Thoracic aorta (tissue), 2 donors: ENCODE measurements at regions not wholly inside any gene's neighbourhood (a gene's known extent, or its start where the extent isn't known, plus 50 kb on each side); places are given as distances from the start of the nearest gene placed in this dataset.
A peak's percentile ranks its signal among the peaks of the same experiment; 100 is the strongest.
"Not testable (repeated sequence)": the region's sequence is repeated elsewhere in the genome, so short reads cannot be mapped to it uniquely, and the experiment has no call there.

Source experiments
- ATAC-seq: fragments of 150-250 bp; one replicate; pipeline ENCODE4 v1.8.0; 2017; ENCODE audit warnings: low read depth; ENCODE audit not compliant: insufficient number of reproducible peaks, low FRiP score
- DNase-seq: peaks from one replicate; pipeline ENCODE4 v3.0.0-alpha.2; 2020; ENCODE audit warnings: low spot score
- H3K27ac ChIP-seq, 2 donors: fragments of 200-600 bp; sonication (generic); 1 replicate in 1 of 2; 2 replicates in 1 of 2; pipeline ENCODE4 v1.5.1; 2016; ENCODE audit warnings: mild to moderate bottlenecking in 2 of 2, moderate library complexity in 2 of 2
- H3K27me3 ChIP-seq: fragments of 200-600 bp; sonication (generic); replicated peaks from 2 replicates; pipeline ENCODE4 v1.6.0; 2016; ENCODE audit warnings: mild to moderate bottlenecking; ENCODE audit not compliant: insufficient read depth
- H3K36me3 ChIP-seq: fragments of 200-600 bp; sonication (generic); one replicate; pipeline ENCODE4 v1.5.1; 2016
- H3K4me1 ChIP-seq, 2 donors: fragments of 200-600 bp; sonication (generic); 1 replicate in 1 of 2; 2 replicates in 1 of 2; pipeline versions ENCODE4 v1.5.1 to v1.6.0; 2016; ENCODE audit warnings: low read depth in 2 of 2, mild to moderate bottlenecking in 1 of 2; ENCODE audit not compliant: control insufficient read depth in 1 of 2
- H3K4me3 ChIP-seq: fragments of 200-600 bp; sonication (generic); 2 replicates; pipeline ENCODE4 v1.5.1; 2016; ENCODE audit warnings: mild to moderate bottlenecking
- H3K9me3 ChIP-seq: fragments of 200-600 bp; sonication (generic); 2 replicates; pipeline ENCODE4 v1.5.1; 2016
- TF ChIP-seq, protein P1 (sequence below): fragments of 200-600 bp; sonication (generic); IDR thresholded peaks from one replicate; pipeline ENCODE4 v1.5.1; 2019; ENCODE audit warnings: antibody characterized with exemption

DNA sequence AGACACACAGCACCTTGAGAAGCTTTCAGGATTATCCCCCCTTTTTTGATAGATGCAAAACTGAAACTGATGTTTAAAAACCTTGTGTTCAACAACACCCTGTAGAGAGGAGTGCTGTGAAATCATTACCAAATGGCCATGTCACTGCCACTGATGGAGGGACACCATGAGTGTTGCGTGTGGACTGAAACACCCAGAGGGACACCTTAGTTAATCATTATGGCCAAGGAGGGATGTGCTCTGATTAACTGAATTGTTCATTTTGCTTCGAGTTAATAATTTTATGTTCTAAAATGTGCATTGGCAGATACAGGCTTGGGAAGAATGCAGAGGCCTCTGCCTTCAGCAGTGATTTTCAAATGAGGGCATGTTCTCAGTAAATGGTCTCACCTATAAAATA lies 226.0 kb downstream of the KLF6 start:
- DNase-seq (no peak), ATAC-seq (no peak)
- H3K4me1 ChIP-seq = no peaks in the 10 kb centered on the region
- H3K27ac ChIP-seq = no peak overlapping the region
- TF ChIP-seq, protein P1, sequence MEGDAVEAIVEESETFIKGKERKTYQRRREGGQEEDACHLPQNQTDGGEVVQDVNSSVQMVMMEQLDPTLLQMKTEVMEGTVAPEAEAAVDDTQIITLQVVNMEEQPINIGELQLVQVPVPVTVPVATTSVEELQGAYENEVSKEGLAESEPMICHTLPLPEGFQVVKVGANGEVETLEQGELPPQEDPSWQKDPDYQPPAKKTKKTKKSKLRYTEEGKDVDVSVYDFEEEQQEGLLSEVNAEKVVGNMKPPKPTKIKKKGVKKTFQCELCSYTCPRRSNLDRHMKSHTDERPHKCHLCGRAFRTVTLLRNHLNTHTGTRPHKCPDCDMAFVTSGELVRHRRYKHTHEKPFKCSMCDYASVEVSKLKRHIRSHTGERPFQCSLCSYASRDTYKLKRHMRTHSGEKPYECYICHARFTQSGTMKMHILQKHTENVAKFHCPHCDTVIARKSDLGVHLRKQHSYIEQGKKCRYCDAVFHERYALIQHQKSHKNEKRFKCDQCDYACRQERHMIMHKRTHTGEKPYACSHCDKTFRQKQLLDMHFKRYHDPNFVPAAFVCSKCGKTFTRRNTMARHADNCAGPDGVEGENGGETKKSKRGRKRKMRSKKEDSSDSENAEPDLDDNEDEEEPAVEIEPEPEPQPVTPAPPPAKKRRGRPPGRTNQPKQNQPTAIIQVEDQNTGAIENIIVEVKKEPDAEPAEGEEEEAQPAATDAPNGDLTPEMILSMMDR = no peak
- H3K9me3 ChIP-seq = no peaks in the 10 kb centered on the region
- H3K36me3 ChIP-seq = no peaks in the 10 kb centered on the region
- H3K27me3 ChIP-seq = no peaks in the 10 kb centered on the region
- no peak overlapping the region for H3K4me3 ChIP-seq

DNA sequence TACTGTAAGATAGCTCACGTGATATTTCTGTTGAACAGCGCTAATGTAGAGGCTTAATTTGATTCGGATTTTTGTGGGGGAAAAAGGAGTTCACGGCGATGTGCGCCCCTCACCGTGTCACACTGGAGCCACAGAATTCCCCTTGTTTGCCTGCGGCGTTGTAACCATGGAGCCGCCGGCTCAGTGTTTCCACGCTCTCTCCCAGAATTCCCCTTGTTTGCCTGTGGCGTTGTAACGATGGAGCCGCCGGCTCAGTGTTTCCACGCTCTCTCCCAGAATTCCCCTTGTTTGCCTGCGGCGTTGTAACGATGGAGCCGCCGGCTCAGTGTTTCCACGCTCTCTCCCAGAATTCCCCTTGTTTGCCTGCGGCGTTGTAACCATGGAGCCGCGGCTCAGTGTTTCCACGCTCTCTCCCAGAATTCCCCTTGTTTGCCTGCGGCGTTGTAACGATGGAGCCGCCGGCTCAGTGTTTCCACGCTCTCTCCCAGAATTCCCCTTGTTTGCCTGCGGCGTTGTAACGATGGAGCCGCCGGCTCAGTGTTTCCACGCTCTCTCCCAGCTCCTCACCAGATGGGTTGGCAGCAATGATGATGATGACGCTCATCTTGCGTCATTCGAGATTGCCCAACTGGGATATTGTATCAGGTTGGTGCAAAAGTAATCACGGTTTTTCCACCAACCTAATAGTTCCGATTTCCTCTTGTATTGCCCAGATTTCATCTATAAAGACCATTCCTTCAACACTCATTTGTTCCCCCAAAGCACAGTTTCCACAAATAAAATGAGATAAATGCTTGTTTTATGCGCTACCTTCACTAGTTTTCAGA lies 228.6 kb downstream of the KLF6 start:
- not testable (repeated sequence) for H3K27me3 ChIP-seq, H3K36me3 ChIP-seq, H3K4me1 ChIP-seq, H3K9me3 ChIP-seq, H3K27ac ChIP-seq, ATAC-seq, H3K4me3 ChIP-seq, DNase-seq

DNA sequence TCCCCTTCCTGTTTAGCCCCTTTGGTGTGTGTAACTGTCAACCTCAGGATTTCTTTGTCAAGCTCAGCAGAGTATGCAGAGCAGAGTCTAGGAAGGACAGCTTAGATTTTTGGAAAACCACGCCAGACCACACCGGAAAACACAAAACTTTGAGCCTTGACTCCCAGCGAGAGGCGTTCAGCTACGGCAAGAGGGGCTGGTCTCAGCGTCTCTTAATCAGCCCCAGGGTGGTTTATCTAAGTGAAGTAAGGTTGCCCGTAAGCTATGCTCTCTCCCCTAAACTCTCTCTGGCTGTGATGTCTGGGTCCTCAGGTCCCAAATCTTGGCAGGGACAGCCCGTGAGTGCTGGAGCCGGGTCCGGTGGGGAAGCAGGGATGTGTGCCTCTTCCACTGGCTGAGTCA lies 230.9 kb downstream of the KLF6 start:
- Histone ChIP-seq H3K36me3 (no peaks in the 10 kb centered on the region), H3K27me3 (no peaks in the 10 kb centered on the region), H3K4me1 (peaks cover 0 to 1% of the 10 kb centered on the region in 2 donors), H3K9me3 (no peaks in the 10 kb centered on the region), H3K4me3 (no peak overlapping the region), H3K27ac (no peak overlapping the region)
- DNase-seq (no peak), ATAC-seq (no peak)
- TF ChIP-seq, protein P1 = no peak

DNA sequence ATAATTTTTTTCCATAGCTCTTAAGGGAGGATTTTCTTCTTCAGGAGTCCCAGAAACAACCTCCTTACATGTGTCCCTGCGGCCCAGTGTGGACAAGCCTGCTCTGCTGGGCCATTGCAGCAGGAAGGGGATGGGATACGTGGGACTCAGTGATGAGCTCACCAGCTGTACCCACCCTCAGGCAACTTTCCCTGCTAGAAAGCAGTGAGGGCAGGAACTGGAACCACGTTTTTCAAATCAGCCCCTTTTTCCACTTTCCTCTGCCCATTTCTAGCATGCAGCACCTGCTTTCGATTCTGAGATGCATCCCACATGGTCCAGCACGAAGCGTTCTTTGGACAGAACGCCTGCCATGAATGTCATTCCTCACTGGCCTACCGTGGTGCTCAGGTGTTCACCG lies 232.7 kb downstream of the KLF6 start:
- no peaks in the 10 kb centered on the region for H3K27me3 ChIP-seq
- no peak overlapping the region for H3K27ac ChIP-seq
- no peaks in the 10 kb centered on the region for H3K36me3 ChIP-seq
- H3K4me3 ChIP-seq = no peak overlapping the region
- ATAC-seq = no peak
- TF ChIP-seq, protein P1 = no peak
- DNase-seq = no peak
- peaks cover 10 to 18% of the 10 kb centered on the region in 2 donors for H3K4me1 ChIP-seq
- no peaks in the 10 kb centered on the region for H3K9me3 ChIP-seq

DNA sequence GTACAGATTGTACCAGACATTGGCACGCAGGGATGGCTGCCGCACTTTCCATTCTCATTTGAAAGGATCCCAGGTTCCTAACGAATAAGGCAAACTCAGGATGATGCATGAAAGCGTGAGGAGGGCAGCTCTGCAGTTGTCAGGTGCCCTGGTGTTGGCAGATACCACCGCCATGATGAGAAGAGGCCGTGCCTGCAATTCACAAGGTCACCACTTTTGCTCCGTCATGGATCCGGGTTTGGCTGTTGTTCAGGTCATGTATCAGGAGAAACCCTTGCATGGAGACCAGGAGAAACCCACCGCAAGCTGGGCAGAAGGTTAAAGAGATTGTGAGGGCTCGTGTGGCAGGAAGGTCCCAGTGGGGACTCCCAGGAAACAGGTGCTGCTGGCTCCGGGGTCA lies 233.2 kb downstream of the KLF6 start:
- Histone ChIP-seq H3K4me1 (peaks cover 10 to 18% of the 10 kb centered on the region in 2 donors), H3K9me3 (no peaks in the 10 kb centered on the region), H3K4me3 (no peak overlapping the region), H3K27ac (no peak overlapping the region), H3K36me3 (no peaks in the 10 kb centered on the region), H3K27me3 (no peaks in the 10 kb centered on the region)
- no peak for ATAC-seq
- DNase-seq = no peak
- TF ChIP-seq, protein P1 = no peak

DNA sequence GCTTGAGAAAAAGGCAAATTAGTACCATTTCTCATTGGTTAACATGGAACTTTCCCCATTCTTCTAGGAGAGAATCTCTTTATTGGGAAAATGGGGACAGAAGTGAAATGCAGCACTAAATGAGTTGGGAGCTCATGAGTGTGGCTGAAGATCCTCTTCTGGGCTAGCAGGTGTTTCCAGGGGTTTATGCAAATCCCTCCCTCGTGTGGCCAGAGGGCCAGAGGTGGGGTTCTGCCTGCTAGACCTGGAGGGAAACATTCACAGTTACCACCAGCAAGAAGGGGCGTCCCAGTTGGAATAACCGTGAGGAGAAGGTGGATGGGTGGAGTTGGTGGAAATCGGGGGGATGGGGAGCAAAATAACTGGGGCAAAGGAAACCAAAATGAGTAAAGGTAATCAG lies 235.9 kb downstream of the KLF6 start:
- no peak overlapping the region for H3K4me3 ChIP-seq
- ATAC-seq = no peak

More for the DNA sequence above, 235.9 kb downstream of the KLF6 start:
- Histone ChIP-seq H3K9me3 (no peaks in the 10 kb centered on the region), H3K27ac (peak overlapping the region in 1 of 2 donors; percentile 46), H3K36me3 (no peaks in the 10 kb centered on the region), H3K4me1 (peaks cover 10 to 18% of the 10 kb centered on the region in 2 donors), H3K27me3 (no peaks in the 10 kb centered on the region)
- TF ChIP-seq, protein P1 = no peak
- no peak for DNase-seq
